DMS53 treated with DMSO at 0.1 percent for 48 hours (cell line): ENCODE measurements at regions not wholly inside any gene's neighbourhood (a gene's known extent, or its start where the extent isn't known, plus 50 kb on each side); places are given as distances from the start of the nearest gene placed in this dataset.
A peak's percentile ranks its signal among the peaks of the same experiment; 100 is the strongest.
"Not testable (repeated sequence)": the region's sequence is repeated elsewhere in the genome, so short reads cannot be mapped to it uniquely, and the experiment has no call there.

Experiments
- DNase-seq: peaks from one replicate; lab custom pipeline; 2025; ENCODE audit not compliant: unreplicated experiment; lab: John Stamatoyannopoulos, UW

DNA sequence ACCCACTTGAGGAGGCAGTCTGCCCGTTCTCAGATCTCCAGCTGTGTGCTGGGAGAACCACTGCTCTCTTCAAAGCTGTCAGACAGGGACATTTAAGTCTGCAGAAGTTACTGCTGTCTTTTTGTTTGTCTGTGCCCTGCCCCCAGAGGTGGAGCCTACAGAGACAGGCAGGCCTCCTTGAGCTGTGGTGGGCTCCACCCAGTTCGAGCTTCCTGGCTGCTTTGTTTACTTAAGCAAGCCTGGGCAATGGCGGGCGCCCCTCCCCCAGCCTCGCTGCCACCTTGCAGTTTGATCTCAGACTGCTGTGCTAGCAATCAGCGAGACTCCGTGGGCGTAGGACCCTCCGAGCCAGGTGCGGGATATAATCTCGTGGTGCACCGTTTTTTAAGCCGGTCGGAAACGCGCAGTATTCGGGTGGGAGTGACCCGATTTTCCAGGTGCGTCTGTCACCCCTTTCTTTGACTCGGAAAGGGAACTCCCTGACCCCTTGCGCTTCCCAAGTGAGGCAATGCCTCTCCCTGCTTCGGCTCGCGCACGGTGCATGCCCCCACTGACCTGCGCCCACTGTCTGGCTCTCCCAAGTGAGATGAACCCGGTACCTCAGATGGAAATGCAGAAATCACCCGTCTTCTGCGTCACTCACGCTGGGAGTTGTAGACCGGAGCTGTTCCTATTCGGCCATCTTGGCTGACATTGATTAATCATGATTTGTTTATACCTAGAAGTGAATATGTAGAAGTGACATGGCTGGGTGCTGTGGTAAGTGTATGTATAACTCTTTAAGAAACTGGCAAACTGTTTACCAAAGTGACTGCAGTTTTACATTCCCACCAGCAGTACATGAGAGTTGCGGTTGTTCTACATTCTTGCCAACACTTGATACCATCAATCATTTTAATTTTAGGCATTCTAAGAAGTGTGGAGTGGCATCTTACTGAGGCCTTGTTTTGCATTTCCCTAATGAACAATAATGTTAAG lies 465.9 kb upstream of the MAP3K7 start:
- DNase-seq, result not testable (repeated sequence)

DNA sequence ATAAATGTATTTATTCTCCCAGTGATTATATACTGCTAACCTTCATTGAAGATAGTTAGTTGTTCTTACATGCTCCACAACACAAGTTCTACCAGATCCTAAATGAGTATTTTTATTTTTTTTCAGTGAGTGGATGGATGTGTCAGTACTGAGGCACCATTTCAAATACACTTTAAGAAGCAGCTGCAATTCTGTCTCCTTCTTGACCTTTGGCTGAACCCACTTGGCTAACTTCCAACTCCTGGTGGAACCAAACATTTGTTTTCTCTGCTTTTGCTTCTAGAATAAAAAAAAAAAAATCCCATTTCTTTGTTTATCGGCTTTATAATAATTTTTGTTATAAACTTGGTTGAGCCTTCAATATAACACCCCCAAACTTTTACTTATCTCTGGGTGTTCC lies 458.3 kb upstream of the MAP3K7 start:
- no peak for DNase-seq

- DNase-seq, result no peak
These were observed 456.9 kb upstream of the MAP3K7 start for GRCh38 chr6:91043751-91044150.

- no peak for DNase-seq
These were observed 455.8 kb upstream of the MAP3K7 start for GRCh38 chr6:91042656-91043055.

GRCh38 chr6:91033964-91034363 lies 447.1 kb upstream of the MAP3K7 start:
- DNase-seq, result peak; percentile 21

GRCh38 chr6:91031581-91031980 lies 444.7 kb upstream of the MAP3K7 start:
- DNase-seq, result peak; percentile 38

- no peak for DNase-seq
These were observed 442.3 kb upstream of the MAP3K7 start for GRCh38 chr6:91029211-91029610.

- no peak for DNase-seq
These were observed 436.7 kb upstream of the MAP3K7 start for GRCh38 chr6:91023529-91023928.

- no peak for DNase-seq
These were observed 433.9 kb upstream of the MAP3K7 start for GRCh38 chr6:91020744-91021143.

GRCh38 chr6:91018586-91018985 lies 431.7 kb upstream of the MAP3K7 start:
- DNase-seq, result no peak

DNA sequence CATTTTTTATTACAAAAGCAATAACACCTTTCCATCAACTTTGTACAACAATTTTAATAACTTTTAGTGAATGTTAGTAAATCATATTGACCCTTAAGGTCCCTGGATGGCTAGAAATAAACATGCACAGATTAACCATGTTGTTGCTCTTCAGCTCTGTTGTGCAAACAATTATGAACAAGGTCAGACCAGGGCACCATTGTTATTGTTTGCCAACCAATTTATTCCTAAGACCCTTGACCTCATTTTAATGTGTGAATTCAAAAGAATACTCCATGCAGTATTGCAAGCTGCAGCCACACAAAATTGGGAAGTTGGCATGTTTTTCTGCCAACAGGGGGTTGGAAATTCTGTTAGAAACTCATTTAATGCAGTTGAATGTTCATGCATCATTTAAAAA lies 426.6 kb upstream of the MAP3K7 start:
- DNase-seq, result no peak

GRCh38 chr6:90997076-90997475 lies 410.2 kb upstream of the MAP3K7 start:
- no peak for DNase-seq

GRCh38 chr6:90993770-90994169 lies 406.9 kb upstream of the MAP3K7 start:
- no peak for DNase-seq

- no peak for DNase-seq
These were observed 402.9 kb upstream of the MAP3K7 start for GRCh38 chr6:90989763-90990162.

DNA sequence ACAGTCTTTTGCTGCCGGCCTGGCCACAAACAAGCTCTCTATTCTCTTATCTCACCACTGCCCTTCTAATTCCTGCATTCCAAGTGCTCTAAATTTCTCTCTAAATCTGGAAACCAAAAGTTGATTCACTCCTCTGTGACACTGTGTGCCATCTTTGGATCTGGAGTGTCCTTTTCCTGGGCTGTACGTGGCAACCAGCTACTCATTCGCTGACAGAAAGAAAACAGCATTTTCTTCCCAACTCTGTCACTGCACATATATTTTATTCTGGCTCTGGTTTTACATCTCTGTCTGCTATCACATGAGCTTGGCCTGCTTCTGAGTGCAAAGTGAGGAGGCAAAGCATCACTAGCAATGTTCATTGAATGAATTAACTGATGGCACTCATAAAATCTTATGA lies 397.2 kb upstream of the MAP3K7 start:
- DNase-seq, result no peak

GRCh38 chr6:90983462-90983861 lies 396.6 kb upstream of the MAP3K7 start:
- DNase-seq, result no peak

DNA sequence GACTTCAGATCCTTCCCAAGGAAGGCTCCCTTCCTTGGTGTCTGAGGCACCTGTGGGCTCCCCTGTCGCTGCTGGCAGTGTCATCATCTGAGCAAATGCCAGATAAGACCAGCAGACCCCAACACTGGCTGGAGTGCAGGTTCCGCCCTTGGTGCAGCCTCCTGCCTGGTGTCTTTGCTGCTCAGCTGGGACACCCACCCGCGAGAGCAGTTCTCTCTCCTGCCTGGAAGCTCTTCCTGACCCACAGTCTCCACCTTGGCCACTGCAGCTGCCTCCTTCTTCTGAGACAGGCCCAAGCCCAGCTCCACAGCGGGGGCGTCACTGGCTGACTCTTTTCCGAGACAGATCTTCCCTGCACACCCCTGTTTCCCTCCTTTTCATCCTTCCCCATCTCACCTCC lies 395.7 kb upstream of the MAP3K7 start:
- no peak for DNase-seq

DNA sequence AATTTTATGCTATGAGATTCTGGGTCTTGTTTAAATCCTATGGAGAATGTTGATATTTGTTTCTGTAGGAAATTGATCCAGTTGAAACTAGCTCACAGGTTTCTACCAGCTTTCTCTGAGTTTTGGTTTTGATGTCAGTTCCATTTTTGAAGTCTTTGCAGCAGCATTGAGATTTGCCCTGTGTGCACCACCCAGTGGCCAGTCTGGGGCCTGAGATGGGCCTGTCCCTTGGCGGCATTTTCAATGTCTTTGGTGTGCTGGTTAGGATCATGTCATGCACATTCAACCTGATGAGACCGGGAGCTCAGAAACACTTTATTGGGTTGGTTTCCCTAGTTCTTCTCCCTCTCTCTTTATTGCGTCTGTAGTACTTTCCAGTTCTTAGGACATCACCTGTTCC lies 395.2 kb upstream of the MAP3K7 start:
- no peak for DNase-seq

DNA sequence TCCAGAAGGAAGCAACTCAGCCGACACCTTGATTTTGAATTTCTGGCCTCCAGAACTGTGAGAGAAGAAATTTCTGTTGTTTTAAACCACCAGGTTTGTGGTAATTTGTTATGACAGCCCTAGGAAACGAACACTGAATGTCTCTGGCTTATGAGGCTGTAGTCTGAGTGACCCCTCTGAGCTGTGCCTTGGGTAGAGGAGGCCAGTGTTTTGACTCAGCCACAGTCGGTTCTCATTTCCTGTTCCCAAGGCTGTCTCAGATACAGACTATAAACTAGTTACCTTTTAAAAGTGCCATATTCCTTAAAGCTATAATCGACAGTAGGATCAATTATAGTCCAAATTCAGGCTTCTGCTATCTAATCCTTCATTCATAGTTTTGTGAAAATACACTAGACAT lies 391.2 kb upstream of the MAP3K7 start:
- no peak for DNase-seq

GRCh38 chr6:90977513-90977912 lies 390.6 kb upstream of the MAP3K7 start:
- no peak for DNase-seq

DNA sequence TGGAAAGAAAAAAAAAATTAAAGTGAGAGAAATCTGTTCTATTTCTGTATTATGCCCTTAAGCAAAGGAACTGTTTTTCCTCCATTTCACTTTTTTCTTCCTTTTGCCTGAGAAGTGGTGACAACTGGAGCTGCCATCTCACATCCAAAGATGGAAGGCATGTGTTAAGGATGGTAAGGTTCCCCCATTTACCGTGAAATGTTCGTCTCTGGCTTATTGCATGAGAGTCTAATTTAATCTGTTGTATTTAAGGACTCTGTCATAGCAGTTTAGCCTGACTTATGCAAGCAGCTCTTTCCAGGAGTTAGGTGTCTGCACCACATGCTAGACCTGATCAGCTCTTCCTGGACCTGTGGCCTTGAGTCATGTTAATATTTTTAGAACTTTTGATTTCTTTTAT lies 389.5 kb upstream of the MAP3K7 start:
- no peak for DNase-seq

DNA sequence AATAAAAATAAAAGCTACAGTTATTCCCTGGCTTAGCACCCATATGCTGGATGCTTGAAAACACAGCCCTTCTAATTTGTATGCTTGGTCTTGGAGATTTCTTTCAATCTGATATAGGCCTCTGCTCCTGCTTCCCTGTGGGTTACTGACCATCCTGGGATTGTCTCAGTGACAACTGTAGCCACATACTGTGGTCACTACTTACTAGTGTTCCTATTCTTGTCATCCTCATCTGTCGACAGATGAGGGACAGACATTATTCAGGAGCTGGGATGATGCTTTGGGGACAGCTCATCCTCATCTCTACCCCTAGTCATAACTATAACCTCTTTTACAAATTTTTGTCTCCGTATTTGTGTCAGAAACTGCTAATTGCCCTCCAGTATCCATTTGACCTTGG lies 388.9 kb upstream of the MAP3K7 start:
- no peak for DNase-seq

- DNase-seq, result no peak
These were observed 386.3 kb upstream of the MAP3K7 start for GRCh38 chr6:90973188-90973587.
